AG10803 (cell line): ENCODE measurements at regions not wholly inside any gene's neighbourhood (a gene's known extent, or its start where the extent isn't known, plus 50 kb on each side); places are given as distances from the start of the nearest gene placed in this dataset.

ENCODE experiments used
- DNase-seq: peaks from one replicate; pipeline ENCODE4 v3.0.0; 2010; ENCODE audit warnings: low read depth
- H3K4me3 ChIP-seq: 2 replicates; pipeline ENCODE4 v1.5.1; 2011; ENCODE audit warnings: mild to moderate bottlenecking, low read length, control low read depth
- TF ChIP-seq, protein P1 (sequence below): conservative IDR thresholded peaks from 2 replicates; pipeline ENCODE4 v1.5.1; 2011; ENCODE audit warnings: mild to moderate bottlenecking, low read length, control low read depth, inconsistent platforms

DNA sequence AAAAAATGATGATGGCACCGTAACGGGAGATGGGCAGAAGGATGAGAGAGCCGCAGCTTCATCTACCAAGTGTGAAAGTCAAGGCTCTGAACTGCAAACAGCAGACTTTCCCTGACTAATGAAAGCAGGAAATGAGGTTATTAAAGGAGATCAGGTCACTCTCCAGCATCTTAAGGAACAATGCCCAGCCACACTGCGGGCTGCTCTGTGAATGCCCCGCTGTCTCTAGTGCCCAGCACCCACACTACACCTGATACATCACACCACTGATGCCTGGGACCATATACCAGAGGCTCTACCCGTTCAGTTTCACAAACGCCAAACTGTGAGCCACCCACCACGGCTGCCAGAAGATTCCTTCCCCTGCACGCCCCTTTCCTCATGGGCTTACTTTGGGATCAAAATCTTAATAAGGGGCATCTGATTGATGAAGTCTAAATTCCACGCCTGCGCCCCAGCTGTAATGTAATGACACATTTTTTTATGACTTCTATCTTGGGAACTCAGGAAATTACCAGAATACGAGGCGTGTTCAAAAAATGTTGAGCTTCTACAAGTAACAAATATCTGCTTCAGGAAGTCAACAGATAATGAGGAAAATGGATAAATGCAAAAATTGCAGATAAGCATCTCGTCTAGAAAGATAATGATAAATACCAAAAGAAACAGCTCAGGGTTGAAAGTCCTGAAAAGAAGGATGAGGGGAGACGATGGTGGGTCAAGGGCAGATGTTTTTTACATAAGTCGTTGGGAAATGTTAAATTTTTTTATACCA lies 72.0 kb downstream of the MIS18A start:
- TF ChIP-seq, protein P1, sequence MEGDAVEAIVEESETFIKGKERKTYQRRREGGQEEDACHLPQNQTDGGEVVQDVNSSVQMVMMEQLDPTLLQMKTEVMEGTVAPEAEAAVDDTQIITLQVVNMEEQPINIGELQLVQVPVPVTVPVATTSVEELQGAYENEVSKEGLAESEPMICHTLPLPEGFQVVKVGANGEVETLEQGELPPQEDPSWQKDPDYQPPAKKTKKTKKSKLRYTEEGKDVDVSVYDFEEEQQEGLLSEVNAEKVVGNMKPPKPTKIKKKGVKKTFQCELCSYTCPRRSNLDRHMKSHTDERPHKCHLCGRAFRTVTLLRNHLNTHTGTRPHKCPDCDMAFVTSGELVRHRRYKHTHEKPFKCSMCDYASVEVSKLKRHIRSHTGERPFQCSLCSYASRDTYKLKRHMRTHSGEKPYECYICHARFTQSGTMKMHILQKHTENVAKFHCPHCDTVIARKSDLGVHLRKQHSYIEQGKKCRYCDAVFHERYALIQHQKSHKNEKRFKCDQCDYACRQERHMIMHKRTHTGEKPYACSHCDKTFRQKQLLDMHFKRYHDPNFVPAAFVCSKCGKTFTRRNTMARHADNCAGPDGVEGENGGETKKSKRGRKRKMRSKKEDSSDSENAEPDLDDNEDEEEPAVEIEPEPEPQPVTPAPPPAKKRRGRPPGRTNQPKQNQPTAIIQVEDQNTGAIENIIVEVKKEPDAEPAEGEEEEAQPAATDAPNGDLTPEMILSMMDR, result no peak
- no peak overlapping the region for H3K4me3 ChIP-seq
- DNase-seq, result no peak

DNA sequence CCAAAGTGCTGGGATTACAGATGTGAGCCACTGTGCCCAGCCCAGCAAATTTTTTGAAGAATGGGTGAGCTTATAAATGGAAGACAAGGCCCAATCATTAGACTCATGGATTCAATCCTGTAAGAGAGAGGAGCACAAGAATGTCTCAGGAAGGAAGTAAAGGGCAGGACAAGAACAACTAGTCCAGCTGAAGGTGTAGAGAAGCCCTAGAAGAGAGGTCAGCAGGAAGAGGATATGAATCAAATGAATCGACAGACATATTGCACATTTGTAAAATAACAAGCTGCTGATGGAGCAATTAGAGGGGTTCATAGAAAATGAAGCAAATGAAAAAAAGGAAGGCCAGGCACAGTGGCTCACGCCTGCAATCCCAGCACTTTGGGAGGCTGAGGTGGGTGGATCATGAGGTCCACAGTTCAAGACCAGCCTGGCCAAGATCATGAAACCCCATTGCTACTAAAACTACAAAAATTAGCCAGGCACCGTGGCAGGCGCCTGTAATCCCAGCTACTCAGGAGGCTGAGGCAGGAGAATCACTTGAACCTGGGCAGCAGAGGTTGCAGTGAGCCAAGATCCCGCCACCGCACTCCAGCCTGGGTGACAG lies 74.9 kb downstream of the MIS18A start:
- DNase-seq, result no peak
- TF ChIP-seq, protein P1, result no peak
- H3K4me3 ChIP-seq, result no peak overlapping the region

DNA sequence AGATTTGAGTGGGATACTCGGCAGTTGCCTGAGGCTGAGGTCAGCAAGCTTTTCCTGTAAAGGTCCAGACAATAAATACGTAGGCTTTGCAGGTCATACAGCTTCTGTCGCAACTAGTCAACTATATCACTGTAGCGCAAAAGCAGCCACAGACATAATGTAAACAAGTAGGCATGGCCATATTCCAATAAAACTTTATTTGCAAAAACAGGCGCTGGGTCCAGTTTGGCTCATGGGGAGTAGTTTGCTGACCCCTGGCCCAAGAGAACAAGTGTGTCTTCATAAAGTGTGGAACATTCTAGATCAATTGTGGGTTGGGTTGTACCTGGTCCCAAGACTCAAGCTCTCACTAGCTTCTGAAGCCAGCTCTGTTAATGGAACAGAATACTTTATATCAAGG lies 78.8 kb downstream of the MIS18A start:
- no peak for DNase-seq
- TF ChIP-seq, protein P1, result no peak
- H3K4me3 ChIP-seq, result no peak overlapping the region

DNA sequence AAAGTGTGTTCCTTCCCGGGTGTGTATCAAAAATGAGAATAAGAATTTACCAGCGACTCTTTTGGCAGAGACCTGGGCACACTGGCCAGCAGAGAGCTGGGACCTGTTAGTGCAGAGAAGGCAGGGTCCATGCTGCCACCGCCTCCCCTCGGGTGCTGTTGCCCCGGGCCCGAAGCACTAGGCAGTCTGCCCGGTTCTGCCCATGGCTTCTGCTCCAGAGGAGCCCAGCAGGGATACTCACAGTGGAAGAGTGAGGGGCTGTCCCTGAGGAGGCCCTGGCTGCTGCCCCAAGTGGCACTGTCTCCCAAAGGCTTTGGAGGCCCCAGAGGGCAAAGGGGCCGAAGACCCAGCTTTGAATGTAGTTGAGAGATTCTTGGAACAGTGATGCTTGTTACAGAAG lies 80.5 kb downstream of the MIS18A start:
- TF ChIP-seq, protein P1, result no peak
- no peak overlapping the region for H3K4me3 ChIP-seq
- no peak for DNase-seq

DNA sequence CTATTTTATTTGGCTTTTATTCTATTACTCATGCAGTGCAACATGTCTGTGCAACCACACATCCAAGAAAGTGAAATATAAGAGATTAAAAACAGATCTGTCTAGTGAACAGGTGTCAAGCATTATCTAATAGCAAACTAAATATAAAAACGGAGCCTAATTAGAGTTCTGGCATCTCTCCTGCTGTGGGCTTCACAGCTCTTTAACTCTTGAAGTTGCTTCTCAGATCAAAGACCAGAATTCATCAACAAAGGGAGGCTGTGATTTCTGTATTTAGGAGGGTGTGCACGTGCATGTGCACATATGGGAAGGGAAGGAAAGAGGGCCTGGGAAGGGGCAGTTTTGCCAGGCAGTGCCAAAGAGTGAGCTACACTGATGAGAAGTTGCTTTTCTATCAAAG lies 81.0 kb downstream of the MIS18A start:
- no peak for DNase-seq
- no peak overlapping the region for H3K4me3 ChIP-seq
- TF ChIP-seq, protein P1, result no peak

DNA sequence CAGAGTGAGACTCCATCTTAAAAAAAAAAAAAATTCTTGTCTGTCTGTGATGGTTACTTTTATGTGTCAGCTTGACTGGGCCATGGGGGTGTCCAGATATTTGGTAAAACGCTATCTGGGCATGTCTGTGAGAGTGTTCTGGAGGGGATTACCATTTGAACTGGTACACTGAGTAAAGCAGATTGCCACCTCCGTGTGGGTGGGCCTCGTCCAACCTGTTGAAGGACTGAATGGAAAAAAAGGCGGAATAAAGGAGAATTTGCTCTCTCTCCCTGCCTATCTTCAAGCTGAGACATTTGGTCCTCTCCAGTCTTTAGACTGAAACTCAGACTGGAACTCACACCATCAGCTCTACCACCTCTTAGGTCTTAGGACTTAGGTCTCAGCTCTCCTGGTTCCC lies 82.8 kb downstream of the MIS18A start:
- DNase-seq, result no peak
- TF ChIP-seq, protein P1, result no peak
- H3K4me3 ChIP-seq, result no peak overlapping the region

DNA sequence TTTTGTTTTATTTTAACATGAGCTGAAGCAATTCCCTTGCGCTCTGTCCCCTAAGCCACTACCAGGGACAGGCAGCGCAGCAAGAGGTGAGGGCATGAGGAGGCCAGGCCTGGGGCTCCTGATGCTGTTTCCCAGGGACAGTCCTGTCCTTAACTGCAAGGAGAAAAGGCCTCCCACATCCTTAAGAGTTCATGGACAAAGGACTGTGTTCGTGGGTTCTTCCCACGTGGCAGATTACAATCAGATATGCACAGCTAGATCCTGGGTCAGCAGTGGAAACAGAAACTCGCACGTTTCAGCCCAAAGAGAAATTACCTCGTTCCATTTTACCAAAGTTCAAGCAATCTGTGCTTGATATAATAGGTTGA lies 85.8 kb downstream of the MIS18A start:
- H3K4me3 ChIP-seq, result no peak overlapping the region
- DNase-seq, result no peak
- TF ChIP-seq, protein P1, result no peak
